Esophagus squamous epithelium (tissue), 5 donors: ENCODE measurements at regions not wholly inside any gene's neighbourhood (a gene's known extent, or its start where the extent isn't known, plus 50 kb on each side); places are given as distances from the start of the nearest gene placed in this dataset.
"Not testable (repeated sequence)": the region's sequence is repeated elsewhere in the genome, so short reads cannot be mapped to it uniquely, and the experiment has no call there.

Source experiments
- DNase-seq: peaks from one replicate; lab custom pipeline; 2025; lab: John Stamatoyannopoulos, UW
- H3K27ac ChIP-seq, 4 donors: fragments of 200-600 bp; sonication (generic); one replicate each; pipeline ENCODE4 v1.5.1; 2016 to 2019; ENCODE audit warnings: mild to moderate bottlenecking in 1 of 4
- H3K27me3 ChIP-seq, 4 donors: fragments of 200-600 bp; sonication (generic); 1 replicate in 3 of 4; 2 replicates in 1 of 4; pipeline versions ENCODE4 v1.5.1 to v1.6.0; 2017 to 2021; ENCODE audit warnings: antibody characterized with exemption in 1 of 4
- H3K36me3 ChIP-seq, 3 donors: fragments of 200-600 bp; sonication (generic); one replicate each; pipeline ENCODE4 v1.5.1; 2016 to 2019
- H3K4me1 ChIP-seq, 3 donors: fragments of 200-600 bp; sonication (generic); one replicate each; pipeline ENCODE4 v1.5.1; 2017 to 2019
- H3K4me3 ChIP-seq, 4 donors: fragments of 200-600 bp; sonication (generic); 1 replicate in 3 of 4; 2 replicates in 1 of 4; pipeline ENCODE4 v1.5.1; 2016 to 2019; ENCODE audit warnings: mild to moderate bottlenecking in 2 of 4, moderate library complexity in 1 of 4
- H3K9me3 ChIP-seq, 3 donors: fragments of 200-600 bp; sonication (generic); one replicate each; pipeline ENCODE4 v1.5.1; 2016 to 2019
- POLR2A ChIP-seq, 4 donors: fragments of 450-650 bp; IDR thresholded peaks; one replicate each; pipeline ENCODE4 v1.6.1; 2017; ENCODE audit warnings: antibody characterized with exemption in 4 of 4, mild to moderate bottlenecking in 4 of 4, moderate library complexity in 3 of 4
- WGBS, 2 donors: methylation state at CpG; one replicate each; pipeline ENCODE4 v1.1.5; 2018; 5-methylcytosine and 5-hydroxymethylcytosine counted together
- intact Hi-C: fragments of 100-400 bp; cut with DNase I; formaldehyde crosslinking; loops from one replicate; pipeline ENCODE4 v1.15.0; 2022
- TF ChIP-seq, protein P1 (sequence below), 6 experiments: fragments of 450-650 bp in 4 of 6; fragments of 200-600 bp in 2 of 6; sonication (generic) in 2 of 6; IDR thresholded peaks; one replicate each; pipeline ENCODE4 v1.5.1; 2016 to 2019; ENCODE audit warnings: antibody characterized with exemption in 6 of 6, mild to moderate bottlenecking in 4 of 6, moderate library complexity in 4 of 6
- donor health status: DM: yes; HTN: yes; CAD: no.

DNA sequence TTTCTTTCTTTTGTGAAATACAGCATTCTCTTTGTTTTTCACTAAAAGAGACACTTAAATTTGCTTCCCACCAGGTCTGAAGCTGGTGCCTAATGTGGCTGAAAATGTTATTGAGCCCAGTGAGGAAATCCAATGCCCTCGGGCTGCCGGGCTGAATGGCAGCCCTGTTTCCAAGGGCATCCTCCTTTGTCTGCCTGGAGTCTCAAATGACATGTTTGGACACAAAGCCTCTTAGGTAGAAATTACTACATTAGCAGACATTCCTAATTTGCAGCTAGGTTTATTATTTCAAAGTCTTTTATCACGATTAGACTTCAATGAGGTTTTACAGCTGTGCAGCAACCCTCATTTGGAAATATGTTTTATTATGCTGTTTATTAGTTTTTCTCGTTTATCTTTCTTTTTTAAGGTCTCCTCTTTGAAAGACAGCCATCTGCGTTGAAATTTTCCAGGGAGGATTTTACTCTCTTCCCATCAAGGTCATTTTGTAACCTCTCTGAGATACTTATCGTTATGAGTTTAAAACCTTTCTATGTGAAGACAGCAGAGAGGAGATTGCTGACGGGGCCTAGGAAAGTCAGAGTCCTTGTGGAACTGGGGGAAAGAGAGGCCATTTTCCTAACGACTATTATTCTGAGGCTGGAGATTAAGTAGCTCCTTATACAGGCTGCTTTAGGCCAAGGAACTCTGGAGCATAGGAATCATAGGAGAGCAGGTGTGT lies 59.0 kb upstream of the ZNF532 start:
- no peak overlapping the region for H3K27ac ChIP-seq
- no peak for DNase-seq
- no peak overlapping the region for H3K4me3 ChIP-seq

DNA sequence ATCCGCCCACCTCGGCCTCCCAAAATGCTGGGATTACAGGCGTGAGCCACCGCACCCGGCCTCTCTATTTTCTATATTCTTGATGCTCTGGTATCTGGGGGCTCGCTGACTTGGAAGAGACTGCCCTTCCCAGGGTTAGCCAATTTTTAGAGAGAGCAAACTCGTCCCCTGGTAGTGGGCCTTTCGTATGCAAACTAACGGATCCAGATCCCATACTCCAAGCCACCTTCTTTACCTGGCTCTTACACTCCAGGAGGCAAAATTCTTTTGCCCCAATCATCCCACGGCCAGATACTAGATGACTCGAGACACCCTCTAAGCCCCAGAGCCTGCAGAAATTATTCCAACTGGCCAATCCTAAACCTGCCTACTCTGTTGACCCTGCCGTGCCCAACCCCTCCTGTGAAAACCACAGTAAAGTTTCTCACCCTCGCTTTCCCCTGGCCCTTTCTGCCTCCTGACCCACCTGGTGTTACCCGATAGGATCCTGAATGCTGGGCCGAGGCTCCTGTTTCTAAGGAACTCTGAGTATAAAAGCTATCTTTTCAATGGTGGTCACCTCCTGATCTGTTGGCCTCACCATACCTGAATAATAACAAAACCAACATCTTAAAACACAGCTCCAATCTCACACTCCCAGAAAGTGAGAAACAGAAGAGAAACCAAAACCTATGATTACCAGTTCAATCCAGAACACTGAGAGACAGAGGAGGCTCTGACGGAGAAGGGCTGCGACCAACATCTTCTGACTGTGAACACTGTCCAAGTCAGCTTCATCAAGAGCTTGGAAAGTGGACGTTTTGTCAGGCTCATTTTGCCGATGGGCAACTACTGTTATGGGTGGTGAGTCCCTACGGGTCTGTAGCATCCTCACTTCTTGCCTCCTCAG lies 57.6 kb upstream of the ZNF532 start:
- TF ChIP-seq, protein P1, sequence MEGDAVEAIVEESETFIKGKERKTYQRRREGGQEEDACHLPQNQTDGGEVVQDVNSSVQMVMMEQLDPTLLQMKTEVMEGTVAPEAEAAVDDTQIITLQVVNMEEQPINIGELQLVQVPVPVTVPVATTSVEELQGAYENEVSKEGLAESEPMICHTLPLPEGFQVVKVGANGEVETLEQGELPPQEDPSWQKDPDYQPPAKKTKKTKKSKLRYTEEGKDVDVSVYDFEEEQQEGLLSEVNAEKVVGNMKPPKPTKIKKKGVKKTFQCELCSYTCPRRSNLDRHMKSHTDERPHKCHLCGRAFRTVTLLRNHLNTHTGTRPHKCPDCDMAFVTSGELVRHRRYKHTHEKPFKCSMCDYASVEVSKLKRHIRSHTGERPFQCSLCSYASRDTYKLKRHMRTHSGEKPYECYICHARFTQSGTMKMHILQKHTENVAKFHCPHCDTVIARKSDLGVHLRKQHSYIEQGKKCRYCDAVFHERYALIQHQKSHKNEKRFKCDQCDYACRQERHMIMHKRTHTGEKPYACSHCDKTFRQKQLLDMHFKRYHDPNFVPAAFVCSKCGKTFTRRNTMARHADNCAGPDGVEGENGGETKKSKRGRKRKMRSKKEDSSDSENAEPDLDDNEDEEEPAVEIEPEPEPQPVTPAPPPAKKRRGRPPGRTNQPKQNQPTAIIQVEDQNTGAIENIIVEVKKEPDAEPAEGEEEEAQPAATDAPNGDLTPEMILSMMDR (IDR thresholded peaks at IDR 0.05): no peak
- TF ChIP-seq POLR2A (IDR thresholded peaks at IDR 0.05): no peak
- intact Hi-C loops: no loop called here

More for the DNA sequence above, 59.0 kb upstream of the ZNF532 start:
- WGBS, 2 donors: 43 to 47% methylated on average over 8 of the region's 8 CpGs
- intact Hi-C loops: no loop called here
- Histone ChIP-seq H3K27me3 (no peaks in the 10 kb centered on the region), H3K9me3 (no peaks in the 10 kb centered on the region), H3K4me1 (peaks cover 0 to 8% (median 3%) of the 10 kb centered on the region in 3 donors), H3K36me3 (no peaks in the 10 kb centered on the region)
- no peak for TF ChIP-seq POLR2A (IDR thresholded peaks at IDR 0.05)
- TF ChIP-seq, protein P1 (IDR thresholded peaks at IDR 0.05): no peak

DNA sequence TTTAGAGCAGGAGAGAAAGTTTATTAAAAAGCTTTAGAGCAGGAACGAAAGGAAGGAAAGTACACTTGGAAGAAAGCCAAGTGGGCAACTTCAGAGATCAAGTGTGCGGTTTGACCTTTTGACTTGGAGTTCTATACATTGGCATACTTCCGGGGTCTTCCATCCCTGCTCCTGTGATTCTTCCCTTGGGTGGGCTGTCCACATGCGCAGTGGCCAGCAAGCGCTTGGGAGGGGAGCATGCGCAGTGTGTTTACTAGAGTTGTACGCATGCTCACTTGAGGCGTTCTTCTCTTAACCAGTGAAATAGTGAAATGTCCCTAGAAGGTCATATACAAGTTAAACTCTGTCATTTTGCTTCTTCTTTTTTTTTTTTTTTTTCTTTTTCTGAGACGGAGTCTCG lies 56.9 kb upstream of the ZNF532 start:
- TF ChIP-seq, protein P1 (IDR thresholded peaks at IDR 0.05): no peak
- no peak for TF ChIP-seq POLR2A (IDR thresholded peaks at IDR 0.05)
- intact Hi-C loops: no loop called here
- no peak overlapping the region for H3K27ac ChIP-seq
- no peaks in the 10 kb centered on the region for H3K9me3 ChIP-seq
- no peak overlapping the region for H3K4me3 ChIP-seq
- DNase-seq: no peak
- no peaks in the 10 kb centered on the region for H3K4me1 ChIP-seq
- 81 to 92% methylated on average over 7 to 10 of the region's 10 CpGs for WGBS, 2 donors
- H3K27me3 ChIP-seq: no peaks in the 10 kb centered on the region
- no peaks in the 10 kb centered on the region for H3K36me3 ChIP-seq

More for the DNA sequence above, 57.6 kb upstream of the ZNF532 start:
- Histone ChIP-seq H3K27ac (no peak overlapping the region), H3K9me3 (no peaks in the 10 kb centered on the region), H3K27me3 (no peaks in the 10 kb centered on the region), H3K36me3 (no peaks in the 10 kb centered on the region), H3K4me1 (no peaks in the 10 kb centered on the region), H3K4me3 (no peak overlapping the region)
- no peak for DNase-seq
- WGBS, 2 donors: 85 to 86% methylated on average over 13 to 18 of the region's 20 CpGs

DNA sequence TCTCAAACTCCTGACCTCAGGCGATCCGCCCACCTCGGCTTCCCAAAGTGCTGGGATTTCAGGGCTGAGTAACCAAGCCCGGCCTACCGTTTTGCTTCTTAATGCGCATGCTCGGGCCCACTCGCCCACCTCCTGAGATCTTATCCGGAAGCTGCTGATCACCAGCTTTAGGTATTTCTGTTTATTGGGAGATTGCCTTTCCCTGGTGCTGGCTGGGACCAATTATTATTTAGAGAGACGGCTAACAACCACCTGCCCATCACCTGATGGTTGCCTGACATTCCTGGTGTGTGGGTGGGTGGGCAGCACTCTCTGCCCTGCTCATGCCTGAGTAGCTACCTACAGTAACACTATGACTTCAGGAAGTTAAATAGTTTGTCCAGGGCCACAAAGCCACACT lies 56.3 kb upstream of the ZNF532 start:
- DNase-seq: no peak
- no peaks in the 10 kb centered on the region for H3K27me3 ChIP-seq
- H3K27ac ChIP-seq: no peak overlapping the region
- 86 to 96% methylated on average over 10 of the region's 10 CpGs for WGBS, 2 donors
- H3K9me3 ChIP-seq: no peaks in the 10 kb centered on the region
- TF ChIP-seq, protein P1 (IDR thresholded peaks at IDR 0.05): no peak
- no peak for TF ChIP-seq POLR2A (IDR thresholded peaks at IDR 0.05)
- no peaks in the 10 kb centered on the region for H3K36me3 ChIP-seq
- H3K4me1 ChIP-seq: no peaks in the 10 kb centered on the region
- intact Hi-C loops: no loop called here
- H3K4me3 ChIP-seq: no peak overlapping the region

DNA sequence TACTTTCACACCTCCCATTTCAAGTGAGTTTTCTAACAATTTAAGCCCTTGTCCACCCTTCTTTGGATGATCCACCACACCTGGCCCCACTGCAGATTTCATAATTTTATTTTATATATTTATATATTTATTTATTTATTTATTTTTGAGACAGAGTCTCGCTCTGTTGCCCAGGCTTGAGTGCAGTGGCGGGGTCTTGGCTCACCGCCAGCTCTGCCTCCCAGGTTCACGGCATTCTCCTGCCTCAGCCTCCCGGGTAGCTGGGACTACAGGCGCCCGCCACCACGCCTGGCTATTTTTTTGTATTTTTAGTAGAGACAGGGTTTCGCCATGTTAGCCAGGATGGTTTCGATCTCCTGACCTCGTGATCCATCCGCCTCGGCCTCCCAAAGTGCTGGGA lies 52.8 kb upstream of the ZNF532 start:
- intact Hi-C loops, H3K4me1 ChIP-seq, H3K27me3 ChIP-seq, H3K4me3 ChIP-seq, H3K27ac ChIP-seq, H3K9me3 ChIP-seq, H3K36me3 ChIP-seq, DNase-seq: not testable (repeated sequence)
- 90 to 96% methylated on average over 13 of the region's 13 CpGs for WGBS, 2 donors
